ENCODE measurements at regions not wholly inside any gene's neighbourhood (a gene's known extent, or its start where the extent isn't known, plus 50 kb on each side); places are given as distances from the start of the nearest gene placed in this dataset.

DNA sequence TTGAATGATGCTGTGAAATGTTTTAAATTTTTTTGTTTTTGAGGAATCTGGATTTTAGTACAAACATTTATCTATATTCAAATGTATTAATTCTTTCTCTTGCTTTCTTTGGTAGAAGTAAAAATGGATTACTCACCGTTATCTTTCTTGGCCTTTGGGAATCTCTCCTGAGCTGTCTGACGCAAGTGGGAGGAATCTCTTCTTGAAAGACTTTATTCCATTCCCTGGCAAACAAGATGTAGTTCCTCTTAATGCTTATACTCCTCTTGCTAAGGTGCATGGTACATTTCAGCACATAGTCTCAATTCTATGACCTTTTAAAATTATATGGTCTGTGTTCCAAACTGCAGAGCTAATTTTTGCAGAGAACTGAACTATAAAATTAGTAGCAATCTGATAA, 246.2 kb upstream of the SLC10A2 start:
- no peak for DNase-seq
- TF ChIP-seq, protein P1, sequence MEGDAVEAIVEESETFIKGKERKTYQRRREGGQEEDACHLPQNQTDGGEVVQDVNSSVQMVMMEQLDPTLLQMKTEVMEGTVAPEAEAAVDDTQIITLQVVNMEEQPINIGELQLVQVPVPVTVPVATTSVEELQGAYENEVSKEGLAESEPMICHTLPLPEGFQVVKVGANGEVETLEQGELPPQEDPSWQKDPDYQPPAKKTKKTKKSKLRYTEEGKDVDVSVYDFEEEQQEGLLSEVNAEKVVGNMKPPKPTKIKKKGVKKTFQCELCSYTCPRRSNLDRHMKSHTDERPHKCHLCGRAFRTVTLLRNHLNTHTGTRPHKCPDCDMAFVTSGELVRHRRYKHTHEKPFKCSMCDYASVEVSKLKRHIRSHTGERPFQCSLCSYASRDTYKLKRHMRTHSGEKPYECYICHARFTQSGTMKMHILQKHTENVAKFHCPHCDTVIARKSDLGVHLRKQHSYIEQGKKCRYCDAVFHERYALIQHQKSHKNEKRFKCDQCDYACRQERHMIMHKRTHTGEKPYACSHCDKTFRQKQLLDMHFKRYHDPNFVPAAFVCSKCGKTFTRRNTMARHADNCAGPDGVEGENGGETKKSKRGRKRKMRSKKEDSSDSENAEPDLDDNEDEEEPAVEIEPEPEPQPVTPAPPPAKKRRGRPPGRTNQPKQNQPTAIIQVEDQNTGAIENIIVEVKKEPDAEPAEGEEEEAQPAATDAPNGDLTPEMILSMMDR (IDR thresholded peaks at IDR 0.05) = no peak
- no peak for TF ChIP-seq POLR2A (IDR thresholded peaks at IDR 0.05)
- Histone ChIP-seq H3K36me3 (no peaks in the 10 kb centered on the region), H3K4me1 (no peaks in the 10 kb centered on the region), H3K9me3 (no peaks in the 10 kb centered on the region), H3K27me3 (no peaks in the 10 kb centered on the region), H3K27ac (no peak overlapping the region), H3K4me3 (no peak overlapping the region)
- intact Hi-C loops (cut with DNase I; ENCODE audit: low total_unique reads) = no loop called here

- no peak overlapping the region for H3K27ac ChIP-seq
- H3K36me3 ChIP-seq = no peaks in the 10 kb centered on the region
- no peaks in the 10 kb centered on the region for H3K4me1 ChIP-seq
- DNase-seq = no peak
- H3K4me3 ChIP-seq = no peak overlapping the region
- H3K27me3 ChIP-seq = no peaks in the 10 kb centered on the region
- no peaks in the 10 kb centered on the region for H3K9me3 ChIP-seq
- no peak for TF ChIP-seq POLR2A (IDR thresholded peaks at IDR 0.05)
- TF ChIP-seq, protein P1 (IDR thresholded peaks at IDR 0.05) = no peak
- intact Hi-C loops (cut with DNase I; ENCODE audit: low total_unique reads) = no loop called here
Measured at GRCh38 chr13:103308667-103309066, 242.4 kb upstream of the SLC10A2 start.

DNA sequence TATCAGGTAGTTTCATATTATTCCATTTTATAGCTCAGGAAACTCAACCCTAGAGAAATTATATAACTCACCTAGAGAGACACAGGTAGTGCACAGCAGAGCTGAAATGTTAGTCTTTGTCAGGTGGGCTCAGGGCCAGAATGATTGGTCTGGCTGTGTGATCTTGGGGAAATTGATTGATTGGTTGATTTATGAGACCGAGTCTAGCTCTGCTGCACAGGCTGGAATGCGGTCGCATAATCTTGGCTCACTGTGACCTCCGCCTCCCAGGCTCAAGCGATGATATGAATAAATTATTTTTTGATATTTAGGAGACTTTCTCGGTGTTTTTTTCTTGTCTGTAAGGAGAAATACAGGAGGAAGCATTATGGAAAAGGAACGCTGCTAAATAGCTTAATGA, 239.9 kb upstream of the SLC10A2 start:
- no peaks in the 10 kb centered on the region for H3K9me3 ChIP-seq
- H3K36me3 ChIP-seq = no peaks in the 10 kb centered on the region
- H3K27me3 ChIP-seq = no peaks in the 10 kb centered on the region
- intact Hi-C loops (cut with DNase I; ENCODE audit: low total_unique reads) = no loop called here
- no peak for TF ChIP-seq POLR2A (IDR thresholded peaks at IDR 0.05)
- TF ChIP-seq, protein P1 (IDR thresholded peaks at IDR 0.05) = no peak
- H3K4me3 ChIP-seq = no peak overlapping the region
- H3K27ac ChIP-seq = no peak overlapping the region
- no peaks in the 10 kb centered on the region for H3K4me1 ChIP-seq
- no peak for DNase-seq

DNA sequence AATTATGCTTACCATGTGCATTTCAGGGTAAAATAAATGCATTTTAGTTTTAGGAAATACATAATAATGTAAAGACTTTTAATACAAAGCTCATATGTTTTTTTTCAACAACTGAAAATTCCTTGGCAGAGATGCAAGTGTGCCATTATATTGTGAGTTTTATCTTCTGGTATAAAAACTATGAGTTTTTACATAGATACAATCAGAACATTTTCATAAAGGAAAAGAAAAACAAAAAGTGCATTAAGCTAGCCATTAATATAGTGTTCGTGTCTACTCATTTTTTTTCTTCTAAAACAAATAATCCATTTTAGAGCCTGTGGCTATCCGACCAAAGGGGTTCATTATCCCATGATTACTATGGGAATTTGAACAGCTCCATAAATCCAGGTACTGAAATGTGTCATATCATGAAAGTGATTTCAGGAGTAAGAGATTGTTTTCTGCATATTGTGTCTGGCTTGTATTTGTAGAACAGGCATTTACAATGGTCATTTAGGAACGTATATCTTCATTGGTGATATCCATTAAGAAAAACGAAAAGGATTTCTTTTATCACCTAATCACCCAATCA, 236.9 kb upstream of the SLC10A2 start:
- no peaks in the 10 kb centered on the region for H3K9me3 ChIP-seq
- H3K4me1 ChIP-seq = no peaks in the 10 kb centered on the region
- H3K27ac ChIP-seq = no peak overlapping the region
- no peak for DNase-seq
- intact Hi-C loops (cut with DNase I; ENCODE audit: low total_unique reads) = no loop called here
- H3K36me3 ChIP-seq = no peaks in the 10 kb centered on the region
- H3K27me3 ChIP-seq = no peaks in the 10 kb centered on the region
- TF ChIP-seq, protein P1 (IDR thresholded peaks at IDR 0.05) = no peak
- TF ChIP-seq POLR2A (IDR thresholded peaks at IDR 0.05) = no peak
- H3K4me3 ChIP-seq = no peak overlapping the region

DNA sequence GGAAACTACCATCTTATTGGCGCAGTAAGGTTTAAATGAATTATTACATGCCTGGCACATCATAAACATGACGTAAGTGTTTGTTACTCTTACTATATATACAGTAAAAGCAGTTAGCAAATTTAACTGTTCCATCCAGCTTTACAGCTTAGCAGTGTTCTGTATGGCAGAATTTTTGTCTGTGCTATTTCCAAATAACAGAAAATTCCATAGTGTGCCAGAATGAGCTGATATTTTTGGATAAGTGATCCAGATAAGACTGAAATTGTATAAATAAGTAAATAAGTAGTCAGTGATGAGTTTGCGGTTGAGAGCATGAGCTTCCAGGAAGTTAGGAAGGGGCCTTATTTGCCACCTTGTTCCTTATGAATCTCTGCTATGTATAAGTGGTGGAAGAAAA, 236.5 kb upstream of the SLC10A2 start:
- Histone ChIP-seq H3K9me3 (no peaks in the 10 kb centered on the region), H3K4me3 (no peak overlapping the region), H3K27me3 (no peaks in the 10 kb centered on the region), H3K4me1 (no peaks in the 10 kb centered on the region), H3K36me3 (no peaks in the 10 kb centered on the region), H3K27ac (no peak overlapping the region)
- TF ChIP-seq POLR2A (IDR thresholded peaks at IDR 0.05) = no peak
- TF ChIP-seq, protein P1 (IDR thresholded peaks at IDR 0.05) = no peak
- intact Hi-C loops (cut with DNase I; ENCODE audit: low total_unique reads) = no loop called here
- no peak for DNase-seq
